GM23338 (cell line): ENCODE measurements at regions not wholly inside any gene's neighbourhood (a gene's known extent, or its start where the extent isn't known, plus 50 kb on each side); places are given as distances from the start of the nearest gene placed in this dataset.

Experiments
- ATAC-seq: fragments of 200-7000 bp; cut with Tn5 transposase; 3 replicates; pipeline ENCODE4 v1.9.1; 2020
- DNase-seq: peaks from one replicate; pipeline ENCODE4 v3.0.0-alpha.2; 2015; ENCODE audit warnings: low spot score
- H2AFZ ChIP-seq: fragments of 200-600 bp; sonication (generic); 2 replicates; pipeline ENCODE4 v1.8.0; 2016; ENCODE audit warnings: antibody characterized with exemption, mild to moderate bottlenecking, moderate library complexity
- H3F3A ChIP-seq: fragments of 200-600 bp; sonication (generic); replicated peaks from 2 replicates; pipeline ENCODE4 v1.8.0; 2017; ENCODE audit warnings: antibody characterized with exemption, mixed run types, low read depth
- H3K27ac ChIP-seq: fragments of 200-600 bp; sonication (generic); 2 replicates; pipeline ENCODE4 v1.6.1; 2016; ENCODE audit warnings: low read depth
- H3K27me3 ChIP-seq: fragments of 200-600 bp; sonication (generic); 2 replicates; pipeline ENCODE4 v1.8.0; 2016; ENCODE audit warnings: mild to moderate bottlenecking, mixed run types, moderate library complexity; ENCODE audit not compliant: insufficient read depth
- H3K36me3 ChIP-seq: fragments of 200-600 bp; sonication (generic); 2 replicates; pipeline ENCODE4 v1.8.0; 2016; ENCODE audit warnings: mild to moderate bottlenecking; ENCODE audit not compliant: insufficient read depth
- H3K4me1 ChIP-seq: fragments of 200-600 bp; sonication (generic); 2 replicates; pipeline ENCODE4 v1.8.0; 2016; ENCODE audit warnings: mild to moderate bottlenecking, moderate library complexity; ENCODE audit not compliant: insufficient read depth
- H3K4me2 ChIP-seq: fragments of 200-600 bp; sonication (generic); 2 replicates; pipeline ENCODE4 v1.7.1; 2017; ENCODE audit warnings: mixed run types
- H3K4me3 ChIP-seq: fragments of 200-600 bp; sonication (generic); 2 replicates; pipeline ENCODE4 v1.6.1; 2016; ENCODE audit warnings: mixed run types
- H3K79me2 ChIP-seq: fragments of 200-600 bp; sonication (generic); replicated peaks from 2 replicates; pipeline ENCODE4 v1.8.0; 2017; ENCODE audit warnings: mild to moderate bottlenecking; ENCODE audit not compliant: insufficient read depth
- H3K9me2 ChIP-seq: fragments of 200-600 bp; sonication (generic); 2 replicates; pipeline ENCODE4 v1.8.0; 2017; ENCODE audit not compliant: insufficient read depth
- H4K20me1 ChIP-seq: fragments of 200-600 bp; sonication (generic); replicated peaks from 2 replicates; pipeline ENCODE4 v1.8.0; 2017; ENCODE audit warnings: mild to moderate bottlenecking; ENCODE audit not compliant: insufficient read depth
- H3K27ac Mint-ChIP-seq: 2 replicates; pipeline ENCODE4 v1.8.0; 2020; ENCODE audit warnings: inconsistent platforms, mild to moderate bottlenecking, moderate library complexity, mixed read lengths
- H3K27me3 Mint-ChIP-seq: 3 replicates; pipeline ENCODE4 v1.8.0; 2022; ENCODE audit warnings: low read depth, mild to moderate bottlenecking, moderate library complexity, mixed read lengths, inconsistent platforms; ENCODE audit not compliant: insufficient read depth, poor library complexity
- H3K36me3 Mint-ChIP-seq: 3 replicates; pipeline ENCODE4 v1.8.0; 2021; ENCODE audit warnings: low read depth, mild to moderate bottlenecking, inconsistent platforms, moderate library complexity, mixed read lengths
- H3K4me1 Mint-ChIP-seq: 3 replicates; pipeline ENCODE4 v1.8.0; 2020; ENCODE audit warnings: mild to moderate bottlenecking, inconsistent platforms, mixed read lengths
- H3K4me3 Mint-ChIP-seq: 3 replicates; pipeline ENCODE4 v1.8.0; 2021; ENCODE audit warnings: moderate library complexity, mild to moderate bottlenecking, inconsistent platforms, mixed read lengths
- H3K9me3 Mint-ChIP-seq: 3 replicates; pipeline ENCODE4 v1.8.0; 2020; ENCODE audit warnings: moderate library complexity, mild to moderate bottlenecking, inconsistent platforms, mixed read lengths
- CREB1 ChIP-seq: fragments of 250-450 bp; sonication (Bioruptor Pico); IDR thresholded peaks from 2 replicates; pipeline ENCODE4 v1.5.0; 2020; ENCODE audit warnings: low read depth, mild to moderate bottlenecking, moderate library complexity
- CTCF ChIP-seq, 2 experiments: fragments of 200-600 bp in 1 of 2; sonication (generic) in 1 of 2; conservative IDR thresholded peaks; 2 replicates each; pipeline versions ENCODE4 v1.5.1 to v1.6.1; 2016 to 2017; ENCODE audit warnings: antibody characterized with exemption in 2 of 2, low read depth in 2 of 2, mild to moderate bottlenecking in 2 of 2, moderate library complexity in 1 of 2
- ETS1 ChIP-seq: IDR thresholded peaks from 2 replicates; pipeline ENCODE4 v1.6.1; 2016; ENCODE audit warnings: antibody characterized with exemption
- EZH2 ChIP-seq: fragments of 200-600 bp; sonication (generic); IDR thresholded peaks from one replicate; pipeline ENCODE4 v1.8.0; 2017; ENCODE audit warnings: antibody characterized with exemption, mild to moderate bottlenecking, low read depth; ENCODE audit not compliant: unreplicated experiment
- EZH2phosphoT487 ChIP-seq: fragments of 200-600 bp; sonication (generic); IDR thresholded peaks from one replicate; pipeline ENCODE4 v1.8.1; 2018; ENCODE audit warnings: antibody characterized with exemption; ENCODE audit not compliant: unreplicated experiment
- JUNB ChIP-seq: IDR thresholded peaks from one replicate; pipeline ENCODE4 v1.6.1; 2016; ENCODE audit warnings: antibody characterized with exemption; ENCODE audit not compliant: unreplicated experiment
- NANOG ChIP-seq: IDR thresholded peaks from 2 replicates; pipeline ENCODE4 v1.6.1; 2016; ENCODE audit warnings: antibody characterized with exemption, borderline replicate concordance
- POLR2AphosphoS5 ChIP-seq: IDR thresholded peaks from 2 replicates; pipeline ENCODE4 v1.6.1; 2016; ENCODE audit warnings: antibody characterized with exemption, low read depth
- REST ChIP-seq: IDR thresholded peaks from one replicate; pipeline ENCODE4 v1.6.1; 2018; ENCODE audit warnings: antibody characterized with exemption; ENCODE audit not compliant: unreplicated experiment
- STAT1 ChIP-seq: IDR thresholded peaks from one replicate; pipeline ENCODE4 v1.6.1; 2016; ENCODE audit warnings: antibody characterized with exemption; ENCODE audit not compliant: unreplicated experiment
- ZNF114 ChIP-seq: fragments of 250-450 bp; sonication (Bioruptor Pico); IDR thresholded peaks from 2 replicates; pipeline ENCODE4 v1.5.0; 2020; ENCODE audit warnings: mild to moderate bottlenecking, moderate library complexity
- ZNF331 ChIP-seq: fragments of 250-450 bp; sonication (Bioruptor Pico); IDR thresholded peaks from 2 replicates; pipeline ENCODE4 v1.5.0; 2020; ENCODE audit warnings: low read depth, mild to moderate bottlenecking, moderate library complexity
- ZNF462 ChIP-seq: fragments of 250-450 bp; sonication (Bioruptor Pico); IDR thresholded peaks from 2 replicates; pipeline ENCODE4 v1.5.0; 2020; ENCODE audit warnings: mild to moderate bottlenecking, moderate library complexity

GRCh38 chr3:41126961-41127360 lies 72.3 kb upstream of the CTNNB1 start:
- Mint-ChIP-seq H3K9me3 (peaks cover 45% of the 10 kb centered on the region), H3K36me3 (peaks cover 33% of the 10 kb centered on the region; the same call in 2 of the 3 replicates), H3K27ac (no peak overlapping the region), H3K4me1 (peaks cover 11% of the 10 kb centered on the region; the same call in 2 of the 3 replicates), H3K4me3 (no peak overlapping the region), H3K27me3 (peaks cover 3% of the 10 kb centered on the region)
- no peaks in the 10 kb centered on the region for H3K79me2 ChIP-seq
- H3K4me1 ChIP-seq, result no peaks in the 10 kb centered on the region; the same call in 1 of the 2 replicates
- no peaks in the 10 kb centered on the region for H3K27me3 ChIP-seq
- H3K9me2 ChIP-seq, result 0 out of 2 replicates have a peak, but pooled peaks cover 12% of the 10 kb centered on the region
- H2AFZ ChIP-seq, result no peak overlapping the region
- no peaks in the 10 kb centered on the region for H3F3A ChIP-seq
- H3K4me2 ChIP-seq, result no peak overlapping the region
- no peak overlapping the region for H3K4me3 ChIP-seq
- no peaks in the 10 kb centered on the region for H4K20me1 ChIP-seq
- no peak overlapping the region for H3K27ac ChIP-seq
- DNase-seq (no peak), ATAC-seq (no peak)
- TF ChIP-seq POLR2AphosphoS5, result no peak
- no peak for TF ChIP-seq ZNF331 (CRISPR knock-in tag)
- TF ChIP-seq JUNB, result no peak
- TF ChIP-seq EZH2, result no peak
- TF ChIP-seq ZNF462 (CRISPR knock-in tag), result no peak
- TF ChIP-seq CREB1 (CRISPR knock-in tag), result no peak
- no peak for TF ChIP-seq REST
- TF ChIP-seq EZH2phosphoT487, result no peak
- TF ChIP-seq ZNF114 (CRISPR knock-in tag), result no peak
- no peak for TF ChIP-seq NANOG
- TF ChIP-seq ETS1, result no peak
- no peak for TF ChIP-seq CTCF (conservative IDR thresholded peaks at IDR 0.05; ENCODE audit: low read depth in 2 of 2)
- no peak for TF ChIP-seq STAT1
- no peaks in the 10 kb centered on the region; the same call in 1 of the 2 replicates for H3K36me3 ChIP-seq
